Suprapubic skin (tissue), 4 donors: ENCODE measurements at regions not wholly inside any gene's neighbourhood (a gene's known extent, or its start where the extent isn't known, plus 50 kb on each side); places are given as distances from the start of the nearest gene placed in this dataset.
"Not testable (repeated sequence)": the region's sequence is repeated elsewhere in the genome, so short reads cannot be mapped to it uniquely, and the experiment has no call there.

ENCODE experiments used
- DNase-seq, 2 donors: peaks; one replicate each; pipeline ENCODE4 v3.0.0-alpha.2; 2019; ENCODE audit warnings: low spot score in 2 of 2
- H3K27ac ChIP-seq: fragments of 200-600 bp; sonication (generic); one replicate; pipeline ENCODE4 v1.5.1; 2019
- H3K27me3 ChIP-seq: fragments of 200-600 bp; sonication (generic); one replicate; pipeline ENCODE4 v1.5.1; 2019
- H3K36me3 ChIP-seq: fragments of 200-600 bp; sonication (generic); one replicate; pipeline ENCODE4 v1.5.1; 2019
- H3K4me1 ChIP-seq: fragments of 200-600 bp; sonication (generic); one replicate; pipeline ENCODE4 v1.5.1; 2019
- H3K4me3 ChIP-seq: fragments of 200-600 bp; sonication (generic); one replicate; pipeline ENCODE4 v1.5.1; 2019; ENCODE audit warnings: mild to moderate bottlenecking
- H3K9me3 ChIP-seq: fragments of 200-600 bp; sonication (generic); one replicate; pipeline ENCODE4 v1.5.1; 2019
- EP300 ChIP-seq: sonication (generic); formaldehyde crosslinking; IDR thresholded peaks from one replicate; pipeline ENCODE4 v1.6.1; 2017; ENCODE audit warnings: antibody characterized with exemption
- POLR2A ChIP-seq, 2 donors: fragments of 450-650 bp; IDR thresholded peaks; one replicate each; pipeline ENCODE4 v1.6.1; 2017; ENCODE audit warnings: antibody characterized with exemption in 2 of 2, mild to moderate bottlenecking in 2 of 2, moderate library complexity in 2 of 2
- POLR2AphosphoS5 ChIP-seq, 3 donors: sonication (generic); formaldehyde crosslinking; IDR thresholded peaks; one replicate each; pipeline ENCODE4 v1.6.1; 2017; ENCODE audit warnings: antibody characterized with exemption in 3 of 3
- whole genome bisulfite sequencing: methylation state at CpG from one replicate; pipeline ENCODE4 v1.1.5; 2018; 5-methylcytosine and 5-hydroxymethylcytosine counted together
- TF ChIP-seq, protein P1 (sequence below), 2 donors: fragments of 200-600 bp in 1 of 2; fragments of 450-650 bp in 1 of 2; sonication (generic) in 1 of 2; IDR thresholded peaks; one replicate each; pipeline ENCODE4 v1.5.1; 2016 to 2019; ENCODE audit warnings: antibody characterized with exemption in 2 of 2, mild to moderate bottlenecking in 1 of 2, moderate library complexity in 1 of 2

DNA sequence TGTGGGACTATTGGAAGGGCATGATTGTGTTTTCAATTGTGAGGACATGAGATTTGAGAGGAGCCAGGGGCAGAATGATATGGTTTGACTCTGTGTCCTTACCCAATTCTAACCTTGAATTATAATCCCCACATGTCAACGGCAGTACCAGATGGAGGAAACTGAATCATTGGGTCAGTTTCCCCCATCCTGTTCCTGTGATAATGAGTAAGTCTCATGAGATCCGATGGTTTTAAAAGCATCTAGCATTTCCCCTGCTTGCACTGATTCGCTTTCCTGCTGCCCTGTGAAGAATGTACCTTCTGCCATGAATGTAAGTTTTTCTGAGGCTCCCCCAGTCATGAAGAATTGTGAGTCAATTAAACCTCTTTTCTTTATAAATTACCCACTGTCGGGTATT, 1367.1 kb downstream of the XPNPEP1 start:
- H3K36me3 ChIP-seq = no peaks in the 10 kb centered on the region
- TF ChIP-seq POLR2A (IDR thresholded peaks at IDR 0.05) (no peak), EP300 (no peak), POLR2AphosphoS5 (IDR thresholded peaks at IDR 0.05) (no peak)
- TF ChIP-seq, protein P1, sequence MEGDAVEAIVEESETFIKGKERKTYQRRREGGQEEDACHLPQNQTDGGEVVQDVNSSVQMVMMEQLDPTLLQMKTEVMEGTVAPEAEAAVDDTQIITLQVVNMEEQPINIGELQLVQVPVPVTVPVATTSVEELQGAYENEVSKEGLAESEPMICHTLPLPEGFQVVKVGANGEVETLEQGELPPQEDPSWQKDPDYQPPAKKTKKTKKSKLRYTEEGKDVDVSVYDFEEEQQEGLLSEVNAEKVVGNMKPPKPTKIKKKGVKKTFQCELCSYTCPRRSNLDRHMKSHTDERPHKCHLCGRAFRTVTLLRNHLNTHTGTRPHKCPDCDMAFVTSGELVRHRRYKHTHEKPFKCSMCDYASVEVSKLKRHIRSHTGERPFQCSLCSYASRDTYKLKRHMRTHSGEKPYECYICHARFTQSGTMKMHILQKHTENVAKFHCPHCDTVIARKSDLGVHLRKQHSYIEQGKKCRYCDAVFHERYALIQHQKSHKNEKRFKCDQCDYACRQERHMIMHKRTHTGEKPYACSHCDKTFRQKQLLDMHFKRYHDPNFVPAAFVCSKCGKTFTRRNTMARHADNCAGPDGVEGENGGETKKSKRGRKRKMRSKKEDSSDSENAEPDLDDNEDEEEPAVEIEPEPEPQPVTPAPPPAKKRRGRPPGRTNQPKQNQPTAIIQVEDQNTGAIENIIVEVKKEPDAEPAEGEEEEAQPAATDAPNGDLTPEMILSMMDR (IDR thresholded peaks at IDR 0.05) = no peak
- H3K27ac ChIP-seq = no peak overlapping the region
- H3K27me3 ChIP-seq = no peaks in the 10 kb centered on the region
- H3K9me3 ChIP-seq = no peaks in the 10 kb centered on the region
- 76% methylated on average over 4 of the region's 4 CpGs for WGBS
- no peaks in the 10 kb centered on the region for H3K4me1 ChIP-seq
- no peak for DNase-seq
- H3K4me3 ChIP-seq = no peak overlapping the region

DNA sequence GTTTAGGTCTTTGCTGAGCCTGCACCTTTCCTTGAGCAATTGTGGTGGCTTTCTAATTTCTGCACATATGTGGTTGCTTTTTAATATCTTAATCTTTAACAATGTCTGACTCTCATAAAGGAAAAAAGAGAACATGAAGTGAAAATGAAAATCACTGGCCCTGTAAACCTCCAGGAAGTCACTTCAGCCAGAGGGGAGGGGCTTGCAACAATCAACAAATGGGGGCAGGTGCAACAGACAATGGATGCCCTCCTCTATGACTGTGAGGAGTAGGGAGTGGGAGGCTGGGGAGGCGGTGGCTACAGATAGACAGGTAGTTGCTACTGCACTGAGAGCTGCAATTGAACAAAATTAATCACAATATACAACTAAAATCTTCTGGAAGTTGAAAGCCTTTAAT, 1377.4 kb downstream of the XPNPEP1 start:
- DNase-seq = no peak
- no peaks in the 10 kb centered on the region for H3K9me3 ChIP-seq
- H3K27me3 ChIP-seq = no peaks in the 10 kb centered on the region
- TF ChIP-seq, protein P1 (IDR thresholded peaks at IDR 0.05) = no peak
- TF ChIP-seq POLR2AphosphoS5 (IDR thresholded peaks at IDR 0.05) (no peak), EP300 (no peak), POLR2A (IDR thresholded peaks at IDR 0.05) (no peak)
- 70% methylated on average over 1 of the region's 1 CpG for WGBS
- H3K4me1 ChIP-seq = no peaks in the 10 kb centered on the region
- H3K4me3 ChIP-seq = no peak overlapping the region
- H3K36me3 ChIP-seq = no peaks in the 10 kb centered on the region
- H3K27ac ChIP-seq = no peak overlapping the region

DNA sequence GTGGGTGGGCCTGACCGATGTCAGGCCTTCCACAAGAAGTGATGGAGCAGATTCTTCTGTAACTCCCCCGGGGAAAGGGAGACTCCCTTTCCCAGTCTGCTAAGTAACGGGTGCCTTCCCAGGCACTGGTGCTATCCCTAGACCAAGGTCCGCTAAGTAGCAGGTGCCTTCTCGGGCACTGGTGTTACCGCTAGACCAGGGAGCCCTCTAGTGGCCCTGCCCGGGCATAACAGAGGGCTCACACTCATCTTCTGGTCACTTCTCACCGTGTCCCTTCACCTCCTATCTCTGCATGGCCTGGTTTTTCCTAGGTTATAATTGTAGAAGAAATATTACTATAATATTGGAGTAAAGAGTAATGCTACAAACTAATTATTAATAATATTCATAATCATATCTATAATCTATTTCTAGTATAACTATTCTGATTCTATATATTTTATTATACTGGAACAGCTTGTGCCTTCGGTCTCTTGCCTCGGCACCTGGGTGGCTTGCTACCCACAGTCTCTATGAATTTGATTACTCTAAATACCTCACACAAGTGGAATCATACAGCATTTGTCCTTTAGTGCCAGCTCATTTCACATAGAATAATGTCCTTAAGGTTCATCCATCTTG, 1378.7 kb downstream of the XPNPEP1 start:
- Histone ChIP-seq H3K36me3 (no peaks in the 10 kb centered on the region), H3K4me3 (no peak overlapping the region), H3K4me1 (no peaks in the 10 kb centered on the region), H3K27me3 (no peaks in the 10 kb centered on the region), H3K27ac (no peak overlapping the region), H3K9me3 (no peaks in the 10 kb centered on the region)
- TF ChIP-seq, protein P1 (IDR thresholded peaks at IDR 0.05) = peak in 1 of 2 donors; percentile 77
- TF ChIP-seq POLR2A (IDR thresholded peaks at IDR 0.05) = no peak
- no peak for DNase-seq
- 30% methylated on average over 10 of the region's 10 CpGs for WGBS

DNA sequence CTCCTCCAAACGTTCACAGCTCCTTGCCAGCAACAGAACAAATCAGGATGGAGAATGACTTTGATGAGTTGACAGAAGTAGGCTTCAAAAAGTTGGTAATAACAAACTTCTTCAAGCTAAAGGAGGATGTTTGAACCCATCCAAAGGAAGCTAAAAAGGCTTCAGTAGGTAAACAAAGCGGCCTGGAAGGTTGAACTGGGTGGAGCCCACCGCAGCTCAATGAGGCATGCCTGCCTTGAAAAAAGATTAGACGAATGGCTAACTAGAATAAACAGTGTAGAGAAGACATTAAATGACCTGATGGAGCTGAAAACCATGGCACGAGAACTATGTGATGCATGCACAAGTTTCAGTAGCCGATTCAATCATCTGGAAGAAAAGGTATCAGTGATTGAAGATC, 1369.0 kb upstream of the SORCS1 start:
- H3K9me3 ChIP-seq, H3K4me3 ChIP-seq, H3K27me3 ChIP-seq, DNase-seq, H3K4me1 ChIP-seq, H3K27ac ChIP-seq, H3K36me3 ChIP-seq: not testable (repeated sequence)
- 79% methylated on average over 6 of the region's 6 CpGs for WGBS

DNA sequence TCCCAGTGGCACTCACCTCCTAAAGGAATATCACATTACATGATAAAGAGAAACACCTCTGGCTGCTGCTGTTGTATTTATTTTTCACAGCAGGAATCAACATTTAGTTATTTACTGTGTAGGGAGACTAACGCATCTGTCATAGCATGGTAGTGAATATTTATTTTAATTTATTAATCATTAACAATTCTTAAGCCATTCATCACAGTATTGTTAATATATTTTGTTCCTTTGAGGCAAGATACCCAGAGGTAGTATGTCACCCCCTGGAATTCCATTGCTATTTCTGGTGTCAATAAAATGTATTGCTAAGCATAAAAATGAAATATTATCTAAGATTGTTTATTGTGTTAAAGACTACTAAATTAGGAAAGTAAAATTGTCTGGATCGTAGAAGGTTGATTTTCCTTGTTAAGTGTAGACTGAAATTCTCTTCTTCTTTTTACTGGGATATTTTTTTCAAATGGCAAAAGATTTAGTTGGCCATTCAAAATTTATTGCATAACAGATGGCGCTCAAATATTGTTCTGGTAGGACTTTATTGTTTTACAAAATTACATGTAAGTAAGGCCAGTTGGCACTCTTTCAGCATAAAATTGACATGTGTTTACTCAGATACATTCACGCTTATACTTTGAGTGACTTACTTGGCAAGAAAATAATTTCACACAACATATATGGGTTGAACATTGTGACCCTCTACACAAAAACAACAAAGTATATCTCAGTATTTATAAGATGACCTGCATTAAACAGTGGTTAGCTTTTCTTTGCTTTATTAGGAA, 1358.7 kb upstream of the SORCS1 start:
- no peaks in the 10 kb centered on the region for H3K4me1 ChIP-seq
- H3K9me3 ChIP-seq = no peaks in the 10 kb centered on the region
- no peak overlapping the region for H3K4me3 ChIP-seq
- no peak for TF ChIP-seq POLR2AphosphoS5 (IDR thresholded peaks at IDR 0.05)
- TF ChIP-seq, protein P1 (IDR thresholded peaks at IDR 0.05) = no peak
- TF ChIP-seq EP300 = no peak
- TF ChIP-seq POLR2A (IDR thresholded peaks at IDR 0.05) = no peak
- H3K27ac ChIP-seq = no peak overlapping the region
- WGBS = 70% methylated on average over 4 of the region's 4 CpGs
- no peaks in the 10 kb centered on the region for H3K36me3 ChIP-seq
- no peak for DNase-seq
- H3K27me3 ChIP-seq = no peaks in the 10 kb centered on the region
